DND-41 (cell line): ENCODE measurements at regions not wholly inside any gene's neighbourhood (a gene's known extent, or its start where the extent isn't known, plus 50 kb on each side); places are given as distances from the start of the nearest gene placed in this dataset.

Source experiments
- ATAC-seq: fragments of 200-7000 bp; cut with Tn5 transposase; 3 replicates; pipeline ENCODE4 v1.9.1; 2021; ENCODE audit warnings: low read depth; ENCODE audit not compliant: insufficient read depth
- DNase-seq: peaks from one replicate; pipeline ENCODE4 v3.0.0-alpha.2; 2020
- H2AFZ ChIP-seq: 2 replicates; pipeline ENCODE4 v1.6.0; 2012; ENCODE audit warnings: low read depth, low read length
- H3K27ac ChIP-seq: 2 replicates; pipeline ENCODE4 v1.5.1; 2012; ENCODE audit warnings: low read length, inconsistent platforms
- H3K27me3 ChIP-seq: fragments of 200-600 bp; sonication (generic); 2 replicates; pipeline ENCODE4 v1.6.0; 2012; ENCODE audit warnings: low read length, mild to moderate bottlenecking, inconsistent platforms; ENCODE audit not compliant: insufficient read depth, poor library complexity
- H3K36me3 ChIP-seq: 2 replicates; pipeline ENCODE4 v1.5.1; 2012; ENCODE audit warnings: low read length, inconsistent platforms; ENCODE audit not compliant: insufficient read depth
- H3K4me1 ChIP-seq: 2 replicates; pipeline ENCODE4 v1.5.1; 2012; ENCODE audit warnings: mild to moderate bottlenecking, low read length; ENCODE audit not compliant: insufficient read depth
- H3K4me2 ChIP-seq: 2 replicates; pipeline ENCODE4 v1.6.0; 2012; ENCODE audit warnings: mild to moderate bottlenecking, moderate library complexity, low read length, inconsistent platforms; ENCODE audit not compliant: insufficient read depth
- H3K4me3 ChIP-seq, 2 experiments: fragments of 200-600 bp in 1 of 2; shearing (Covaris generic) in 1 of 2; 2 replicates each; pipeline ENCODE4 v1.5.1; 2012 to 2016; ENCODE audit warnings: inconsistent platforms in 2 of 2, low read length in 2 of 2, mild to moderate bottlenecking in 2 of 2, low read depth in 1 of 2, moderate library complexity in 1 of 2
- H3K79me2 ChIP-seq: 2 replicates; pipeline ENCODE4 v1.6.0; 2012; ENCODE audit warnings: low read length, inconsistent platforms; ENCODE audit not compliant: insufficient read depth
- H3K9ac ChIP-seq: 2 replicates; pipeline ENCODE4 v1.6.0; 2012; ENCODE audit warnings: low read depth, mild to moderate bottlenecking, inconsistent platforms, low read length, moderate library complexity
- H3K9me3 ChIP-seq: 2 replicates; pipeline ENCODE4 v1.5.1; 2012; ENCODE audit warnings: low read length, moderate library complexity, mild to moderate bottlenecking, inconsistent platforms; ENCODE audit not compliant: insufficient read depth, severe bottlenecking
- H4K20me1 ChIP-seq: 2 replicates; pipeline ENCODE4 v1.6.0; 2012; ENCODE audit warnings: low read length; ENCODE audit not compliant: insufficient read depth
- CTCF ChIP-seq: IDR thresholded peaks from 2 replicates; pipeline ENCODE4 v1.5.1; 2012; ENCODE audit warnings: borderline replicate concordance, low read length, moderate library complexity, mild to moderate bottlenecking; ENCODE audit not compliant: poor library complexity, severe bottlenecking; ENCODE audit errors: extremely low read depth
- EZH2 ChIP-seq: IDR thresholded peaks from 3 replicates; pipeline ENCODE4 v1.6.1; 2012; ENCODE audit warnings: borderline replicate concordance, low read depth, mild to moderate bottlenecking, moderate library complexity, low read length, inconsistent platforms; ENCODE audit not compliant: severe bottlenecking

GRCh38 chr22:27629908-27630673, 171.5 kb downstream of the MN1 start:
- TF ChIP-seq EZH2: no peak
- Histone ChIP-seq H3K4me2 (no peak overlapping the region), H3K79me2 (no peaks in the 10 kb centered on the region), H4K20me1 (0 out of 2 replicates have a peak, but pooled peaks cover 3% of the 10 kb centered on the region), H2AFZ (no peak overlapping the region), H3K27ac (no peak overlapping the region), H3K27me3 (no peaks in the 10 kb centered on the region), H3K9me3 (no peaks in the 10 kb centered on the region), H3K4me1 (no peaks in the 10 kb centered on the region), H3K4me3 (no peak overlapping the region), H3K9ac (no peak overlapping the region), H3K36me3 (no peaks in the 10 kb centered on the region)
- DNase-seq (no peak), ATAC-seq (no peak)

GRCh38 chr22:27630754-27631153, 170.8 kb downstream of the MN1 start:
- no peak for TF ChIP-seq CTCF
- TF ChIP-seq EZH2: no peak
- H3K4me2 ChIP-seq: no peak overlapping the region
- H3K79me2 ChIP-seq: no peaks in the 10 kb centered on the region
- H3K9me3 ChIP-seq: no peaks in the 10 kb centered on the region
- H3K4me3 ChIP-seq: no peak overlapping the region
- H3K27ac ChIP-seq: no peak overlapping the region
- H3K4me1 ChIP-seq: no peaks in the 10 kb centered on the region
- no peak overlapping the region for H2AFZ ChIP-seq
- H3K27me3 ChIP-seq: no peaks in the 10 kb centered on the region
- H4K20me1 ChIP-seq: peaks cover 4% of the 10 kb centered on the region; the same call in 1 of the 2 replicates
- no peak overlapping the region for H3K9ac ChIP-seq
- H3K36me3 ChIP-seq: no peaks in the 10 kb centered on the region
- no peak for DNase-seq
- no peak for ATAC-seq

GRCh38 chr22:27631641-27632040, 169.9 kb downstream of the MN1 start:
- no peaks in the 10 kb centered on the region for H3K27me3 ChIP-seq
- H3K36me3 ChIP-seq: no peaks in the 10 kb centered on the region
- no peaks in the 10 kb centered on the region for H3K79me2 ChIP-seq
- no peak overlapping the region for H3K9ac ChIP-seq
- H3K4me3 ChIP-seq: no peak overlapping the region
- H3K27ac ChIP-seq: no peak overlapping the region
- ATAC-seq: no peak
- H3K4me2 ChIP-seq: no peak overlapping the region
- DNase-seq: no peak
- H3K9me3 ChIP-seq: no peaks in the 10 kb centered on the region
- H4K20me1 ChIP-seq: peaks cover 2% of the 10 kb centered on the region
- TF ChIP-seq EZH2 (no peak), CTCF (no peak)
- no peaks in the 10 kb centered on the region for H3K4me1 ChIP-seq
- H2AFZ ChIP-seq: no peak overlapping the region

DNA sequence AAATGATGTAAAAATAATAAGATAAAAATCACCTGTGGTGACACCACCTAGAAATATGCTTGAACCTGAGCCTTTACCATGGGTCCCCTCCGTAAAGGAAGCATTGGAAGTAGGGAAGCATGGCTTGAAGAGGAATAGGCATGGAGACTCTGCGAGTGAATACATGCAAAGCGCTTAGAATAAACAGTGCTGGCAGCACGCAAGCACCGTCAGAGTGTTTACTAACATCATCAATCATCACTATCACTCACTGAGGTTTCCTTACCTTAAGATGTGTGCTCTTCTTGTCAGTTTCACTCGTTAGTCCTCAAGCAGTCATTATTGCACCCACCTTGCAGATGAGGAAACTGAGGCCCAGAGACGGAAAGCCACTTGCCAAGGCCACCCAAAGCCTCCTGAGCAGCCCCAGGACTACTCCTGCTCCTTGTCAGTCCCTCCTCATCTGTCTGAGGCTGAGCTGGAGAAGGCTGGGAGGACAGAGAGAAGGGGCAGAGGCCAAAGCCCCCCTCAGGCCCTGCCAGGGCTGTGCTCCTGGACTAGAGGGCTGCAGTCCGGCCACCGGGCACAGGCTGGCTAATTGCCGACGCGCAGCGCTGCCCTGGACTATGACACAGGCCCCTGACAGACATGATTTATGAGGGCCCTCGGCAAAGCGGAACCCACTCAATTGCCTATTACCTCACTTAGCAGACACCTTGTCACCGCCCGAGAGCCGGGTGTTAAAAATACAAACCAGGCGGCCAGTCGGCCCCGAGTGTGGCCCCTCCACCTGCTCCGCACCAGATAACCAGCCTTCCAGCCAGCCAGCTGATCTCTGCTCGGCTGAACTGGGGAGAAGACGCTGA, 168.9 kb downstream of the MN1 start:
- ATAC-seq (no peak), DNase-seq (no peak)
- TF ChIP-seq EZH2: no peak
- TF ChIP-seq CTCF: no peak
- Histone ChIP-seq H3K9me3 (no peaks in the 10 kb centered on the region), H3K4me2 (no peak overlapping the region), H4K20me1 (peaks cover 2% of the 10 kb centered on the region), H3K27ac (no peak overlapping the region), H3K27me3 (no peaks in the 10 kb centered on the region), H3K4me3 (no peak overlapping the region), H3K36me3 (no peaks in the 10 kb centered on the region), H2AFZ (no peak overlapping the region), H3K4me1 (no peaks in the 10 kb centered on the region), H3K79me2 (no peaks in the 10 kb centered on the region), H3K9ac (no peak overlapping the region)
